Chondrocyte (in vitro differentiated cells): ENCODE measurements at regions not wholly inside any gene's neighbourhood (a gene's known extent, or its start where the extent isn't known, plus 50 kb on each side); places are given as distances from the start of the nearest gene placed in this dataset.

Experiments used
- DNase-seq: peaks from one replicate; pipeline ENCODE4 v3.0.0; 2021; ENCODE audit warnings: mixed read lengths, low spot score
- H3K27ac Mint-ChIP-seq: one replicate; pipeline ENCODE4 v1.8.0; 2021; ENCODE audit warnings: mild to moderate bottlenecking, moderate library complexity, mixed read lengths; ENCODE audit not compliant: unreplicated experiment
- H3K27me3 Mint-ChIP-seq: 2 replicates; pipeline ENCODE4 v1.8.0; 2021; ENCODE audit warnings: low read depth, mixed read lengths
- H3K36me3 Mint-ChIP-seq: 2 replicates; pipeline ENCODE4 v1.8.0; 2021; ENCODE audit warnings: low read depth, mixed read lengths
- H3K4me1 Mint-ChIP-seq: 2 replicates; pipeline ENCODE4 v1.8.0; 2021; ENCODE audit warnings: low read depth, mild to moderate bottlenecking, mixed read lengths
- H3K4me3 Mint-ChIP-seq: one replicate; pipeline ENCODE4 v1.8.0; 2021; ENCODE audit warnings: mild to moderate bottlenecking, moderate library complexity, mixed read lengths; ENCODE audit not compliant: unreplicated experiment
- H3K9me3 Mint-ChIP-seq: 2 replicates; pipeline ENCODE4 v1.8.0; 2021; ENCODE audit warnings: low read depth, mixed read lengths
- CTCF ChIP-seq: fragments of 200-600 bp; sonication (generic); IDR thresholded peaks from 2 replicates; pipeline ENCODE4 v1.5.0; 2021; ENCODE audit warnings: antibody characterized with exemption, mild to moderate bottlenecking, moderate library complexity

- DNase-seq, result no peak
- H3K27ac Mint-ChIP-seq, result no peak overlapping the region
- H3K36me3 Mint-ChIP-seq, result no peaks in the 10 kb centered on the region
- H3K4me3 Mint-ChIP-seq, result no peak overlapping the region
- no peak for TF ChIP-seq CTCF
- H3K9me3 Mint-ChIP-seq, result no peaks in the 10 kb centered on the region
- no peaks in the 10 kb centered on the region for H3K27me3 Mint-ChIP-seq
- peaks cover 11% of the 10 kb centered on the region for H3K4me1 Mint-ChIP-seq
These were observed 671.9 kb downstream of the PTPRC start for GRCh38 chr1:199310708-199311107.

GRCh38 chr1:199311478-199312262 lies 672.8 kb downstream of the PTPRC start:
- no peaks in the 10 kb centered on the region for H3K36me3 Mint-ChIP-seq
- no peak overlapping the region for H3K27ac Mint-ChIP-seq
- peaks cover 11% of the 10 kb centered on the region for H3K4me1 Mint-ChIP-seq
- no peaks in the 10 kb centered on the region for H3K9me3 Mint-ChIP-seq
- no peaks in the 10 kb centered on the region for H3K27me3 Mint-ChIP-seq
- DNase-seq, result no peak
- no peak for TF ChIP-seq CTCF
- no peak overlapping the region for H3K4me3 Mint-ChIP-seq

GRCh38 chr1:199312626-199313025 lies 673.8 kb downstream of the PTPRC start:
- TF ChIP-seq CTCF, result no peak
- Mint-ChIP-seq H3K9me3 (no peaks in the 10 kb centered on the region), H3K36me3 (no peaks in the 10 kb centered on the region), H3K27ac (no peak overlapping the region), H3K4me3 (no peak overlapping the region), H3K4me1 (peaks cover 11% of the 10 kb centered on the region), H3K27me3 (no peaks in the 10 kb centered on the region)
- no peak for DNase-seq

GRCh38 chr1:199313444-199313843 lies 674.6 kb downstream of the PTPRC start:
- no peak overlapping the region for H3K4me3 Mint-ChIP-seq
- no peaks in the 10 kb centered on the region for H3K27me3 Mint-ChIP-seq
- DNase-seq, result no peak
- H3K9me3 Mint-ChIP-seq, result no peaks in the 10 kb centered on the region
- no peak overlapping the region for H3K27ac Mint-ChIP-seq
- H3K36me3 Mint-ChIP-seq, result no peaks in the 10 kb centered on the region
- TF ChIP-seq CTCF, result peak; percentile 42
- H3K4me1 Mint-ChIP-seq, result peaks cover 11% of the 10 kb centered on the region

- Mint-ChIP-seq H3K27ac (no peak overlapping the region), H3K4me1 (no peaks in the 10 kb centered on the region), H3K9me3 (peaks cover 3% of the 10 kb centered on the region), H3K4me3 (no peak overlapping the region), H3K36me3 (no peaks in the 10 kb centered on the region), H3K27me3 (no peaks in the 10 kb centered on the region)
- DNase-seq, result no peak
- TF ChIP-seq CTCF, result no peak
These were observed 680.5 kb downstream of the PTPRC start for GRCh38 chr1:199319341-199319740.
